HG02763 (cell line): ENCODE measurements at regions not wholly inside any gene's neighbourhood (a gene's known extent, or its start where the extent isn't known, plus 50 kb on each side); places are given as distances from the start of the nearest gene placed in this dataset.
"Not testable (repeated sequence)": the region's sequence is repeated elsewhere in the genome, so short reads cannot be mapped to it uniquely, and the experiment has no call there.

Experiments used
- ATAC-seq: cut with Tn5 transposase; IDR thresholded peaks from one replicate; pipeline ENCODE4 v1.9.1; 2021; ENCODE audit warnings: mild to moderate bottlenecking, moderate library complexity; ENCODE audit not compliant: unreplicated experiment

DNA sequence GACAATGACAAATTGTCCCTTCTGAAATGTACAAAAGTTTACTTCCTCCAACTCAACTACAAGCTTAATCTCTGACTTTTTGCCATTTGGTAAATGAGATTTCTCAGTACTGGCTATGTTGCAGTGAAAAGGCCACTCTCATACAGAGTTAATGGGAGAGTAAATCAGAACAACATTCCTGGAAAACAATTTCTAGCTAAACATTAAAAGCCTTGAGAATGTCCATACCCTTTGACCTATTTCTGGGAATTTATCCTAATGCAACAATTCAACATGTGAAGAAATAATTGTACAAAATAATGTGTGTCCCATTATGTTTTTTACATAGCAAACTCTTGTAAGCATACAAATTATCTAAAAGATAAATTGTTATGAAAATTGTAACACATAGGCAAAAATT is 56.3 kb upstream of the SPEF2 start:
- ATAC-seq, result no peak

DNA sequence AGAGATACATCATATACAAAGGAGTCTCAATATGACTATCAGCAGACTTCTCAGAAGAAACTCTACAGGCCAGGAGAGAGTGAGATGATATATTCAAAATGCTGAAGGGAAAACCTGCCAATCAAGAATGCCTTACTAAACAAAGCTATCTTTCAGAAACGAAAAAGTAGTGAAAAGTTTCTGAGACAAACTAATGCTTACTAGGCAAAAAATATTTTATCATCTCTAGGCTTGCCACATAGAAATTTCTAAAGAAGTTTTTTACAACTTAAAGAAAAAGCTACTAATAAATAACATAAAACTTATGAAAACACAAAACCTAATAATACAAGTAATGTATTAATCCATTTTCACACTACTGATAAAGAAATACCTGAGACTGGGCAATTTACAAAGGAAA is 59.9 kb upstream of the SPEF2 start:
- no peak for ATAC-seq

DNA sequence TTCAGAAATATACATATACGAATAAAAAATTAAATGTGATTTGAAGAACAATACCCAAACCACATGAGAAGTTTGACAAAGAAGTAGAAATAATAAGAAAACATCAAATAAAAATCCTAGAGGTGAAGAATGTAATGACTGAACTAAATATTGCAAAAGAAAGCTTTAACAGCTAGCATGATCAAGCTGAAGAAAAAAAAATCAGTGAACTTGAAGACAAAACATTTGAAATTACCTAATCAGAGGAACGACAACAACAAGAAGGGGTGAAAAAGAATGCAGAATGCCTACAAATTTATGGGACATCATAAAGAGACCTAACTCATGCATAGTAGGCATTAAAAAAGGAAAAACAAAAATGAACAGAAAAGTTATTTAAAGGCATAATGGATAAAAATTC is 60.5 kb upstream of the SPEF2 start:
- ATAC-seq, result no peak

GRCh38 chr5:35554016-35554415 is 63.6 kb upstream of the SPEF2 start:
- no peak for ATAC-seq

DNA sequence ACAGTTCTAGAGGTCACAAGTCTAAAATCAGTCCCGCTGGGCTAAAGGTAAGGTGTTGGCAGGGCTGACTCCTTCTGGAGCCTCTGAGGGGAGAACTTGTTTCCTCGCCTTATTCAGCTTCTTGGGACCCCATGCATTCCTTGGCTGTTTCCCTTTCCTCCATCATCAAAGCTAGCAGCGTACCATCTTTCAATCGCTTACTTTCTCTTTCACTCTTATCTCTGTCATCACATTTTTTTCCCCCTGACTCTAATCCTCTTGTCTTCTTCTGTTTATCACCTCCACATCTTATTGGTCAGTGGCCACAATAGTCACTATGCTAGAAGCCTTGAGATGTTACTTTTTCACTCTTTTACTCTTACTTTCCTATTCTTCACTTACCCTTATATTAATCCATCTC is 72.5 kb upstream of the SPEF2 start:
- ATAC-seq, result no peak

GRCh38 chr5:35543408-35543807 is 74.3 kb upstream of the SPEF2 start:
- ATAC-seq, result no peak

DNA sequence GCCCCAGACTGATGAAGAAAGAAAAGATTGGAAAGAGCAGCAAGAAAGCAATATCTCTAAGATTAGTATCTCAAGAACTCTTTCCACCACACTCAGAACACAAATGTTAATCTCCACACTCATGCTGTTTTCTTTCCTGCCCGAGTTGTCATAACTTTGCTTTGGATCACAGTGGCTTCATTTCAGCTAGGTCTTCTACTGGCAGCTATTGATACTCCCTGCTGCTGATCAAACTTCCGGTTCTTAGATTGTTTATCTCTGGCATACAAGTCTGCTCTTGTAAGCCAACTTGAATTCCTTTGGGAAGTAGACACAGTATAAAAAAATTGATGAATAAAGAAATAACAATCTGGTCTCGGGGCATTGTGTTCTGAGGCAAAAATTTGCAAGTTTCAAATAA is 77.7 kb upstream of the SPEF2 start:
- no peak for ATAC-seq

- no peak for ATAC-seq
Measured at GRCh38 chr5:35538198-35538931, 79.3 kb upstream of the SPEF2 start.

GRCh38 chr5:35533156-35533555 is 84.5 kb upstream of the SPEF2 start:
- ATAC-seq, result no peak

DNA sequence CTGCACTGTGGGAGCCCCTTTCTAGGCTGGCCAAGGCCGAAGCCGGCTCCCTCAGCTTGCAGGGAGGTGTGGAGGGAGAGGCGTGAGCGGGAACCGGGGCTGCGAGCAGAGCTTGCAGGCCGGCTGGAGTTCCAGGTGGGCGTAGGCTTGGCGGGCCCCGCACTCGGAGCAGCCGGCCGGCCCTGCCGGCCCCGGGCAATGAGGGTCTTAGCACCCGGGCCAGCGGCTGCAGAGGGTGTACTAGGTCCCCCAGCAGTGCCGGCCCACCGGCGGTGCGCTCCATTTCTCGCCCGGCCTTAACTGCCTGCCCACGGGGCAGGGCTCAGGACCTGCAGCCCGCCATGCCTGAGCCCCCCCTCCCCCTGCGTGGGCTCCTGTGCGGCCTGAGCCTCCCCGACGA is 86.1 kb upstream of the SPEF2 start:
- not testable (repeated sequence) for ATAC-seq

DNA sequence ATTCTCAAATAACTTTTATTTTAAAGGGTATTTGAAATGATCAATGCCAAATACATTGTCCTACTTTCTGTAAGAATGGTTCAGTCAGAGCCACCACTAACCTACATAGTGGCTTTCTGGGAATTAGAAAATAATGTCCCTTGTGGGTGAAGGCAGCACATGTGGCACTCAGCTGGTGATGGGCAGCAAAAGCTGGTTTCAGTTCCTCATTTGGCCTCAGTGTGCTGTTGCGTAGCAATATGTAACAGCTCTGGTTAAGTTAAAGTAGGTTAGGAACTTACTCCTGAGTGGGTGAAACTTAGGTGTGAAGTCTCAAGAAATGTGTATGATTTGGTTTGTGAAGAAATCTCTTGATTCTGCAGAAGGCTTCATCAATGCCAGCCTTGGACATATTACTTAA is 99.6 kb upstream of the SPEF2 start:
- ATAC-seq, result peak; percentile 98

DNA sequence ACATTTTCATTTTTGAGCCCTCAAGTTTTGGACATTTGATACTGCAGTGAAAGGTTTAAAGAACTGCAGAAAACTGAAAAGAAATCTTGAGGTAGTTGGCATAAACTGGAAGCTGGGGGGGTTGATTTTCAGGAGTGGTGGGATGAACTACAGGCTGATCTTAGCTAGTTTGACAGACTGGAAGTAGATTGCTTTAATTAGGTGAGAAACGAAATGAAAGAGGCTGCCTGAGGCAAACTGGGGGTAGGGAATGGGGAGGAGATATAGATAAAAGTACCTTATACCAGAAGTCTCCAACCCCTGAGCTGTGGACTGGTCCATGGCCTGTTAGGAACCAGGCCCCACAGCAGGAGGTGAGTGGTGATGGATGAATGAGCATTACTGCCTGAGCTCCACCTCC is 101.4 kb upstream of the SPEF2 start:
- no peak for ATAC-seq

DNA sequence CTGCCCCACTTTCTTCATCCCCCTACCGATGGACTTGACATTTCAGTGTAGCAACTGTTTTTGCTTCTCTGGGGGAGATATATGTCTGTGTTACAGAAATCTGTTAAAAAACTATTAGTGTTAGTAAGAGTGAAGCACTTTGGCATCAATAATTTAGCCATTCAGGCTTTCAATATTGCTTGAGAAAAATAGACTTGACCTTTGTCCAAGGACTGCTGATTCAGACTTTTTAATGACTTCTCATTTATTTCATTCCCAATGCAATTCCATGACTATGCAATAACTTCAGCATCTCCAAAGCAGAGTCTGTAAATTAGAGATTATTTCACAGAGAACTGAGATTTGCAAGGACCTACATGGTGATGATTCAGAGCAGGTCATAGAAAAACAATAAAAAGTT is 104.1 kb upstream of the SPEF2 start:
- ATAC-seq, result no peak

DNA sequence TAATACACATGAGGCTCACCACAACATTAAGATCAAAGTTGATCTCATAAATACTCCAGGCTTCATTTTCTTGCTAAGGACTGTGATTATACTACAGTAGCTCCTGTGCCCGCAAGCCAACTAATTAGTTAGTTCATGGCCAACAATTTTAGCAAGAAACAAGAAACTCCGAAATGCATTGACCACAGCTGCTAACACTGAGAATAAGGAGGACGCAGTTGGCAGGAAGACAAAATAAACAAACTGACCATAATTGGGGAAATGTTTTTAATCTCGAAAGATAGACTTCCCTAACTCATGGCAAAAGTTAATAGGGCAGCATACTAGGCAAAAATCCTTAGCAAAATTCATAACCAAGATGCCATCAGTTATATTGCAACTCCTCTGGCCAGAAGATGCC is 115.5 kb upstream of the SPEF2 start:
- ATAC-seq, result no peak

DNA sequence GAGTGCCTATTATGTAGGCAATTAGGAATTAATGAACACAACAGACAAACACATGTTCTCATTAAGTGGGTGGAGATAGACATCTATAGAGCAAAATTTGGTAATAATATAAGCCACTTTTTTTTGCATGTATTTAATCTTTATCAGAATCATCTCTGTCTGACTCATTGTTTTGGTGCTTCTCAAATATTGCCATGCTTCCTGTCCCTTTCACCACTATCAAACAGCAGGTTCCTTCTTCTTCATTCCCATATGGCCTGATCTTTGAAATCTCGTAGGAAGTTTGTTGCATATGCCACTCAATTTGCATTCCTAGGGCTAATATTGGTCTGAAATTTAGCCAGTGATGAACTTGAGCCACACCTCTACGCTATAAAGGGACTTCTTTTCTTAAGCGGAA is 128.9 kb upstream of the SPEF2 start:
- no peak for ATAC-seq

DNA sequence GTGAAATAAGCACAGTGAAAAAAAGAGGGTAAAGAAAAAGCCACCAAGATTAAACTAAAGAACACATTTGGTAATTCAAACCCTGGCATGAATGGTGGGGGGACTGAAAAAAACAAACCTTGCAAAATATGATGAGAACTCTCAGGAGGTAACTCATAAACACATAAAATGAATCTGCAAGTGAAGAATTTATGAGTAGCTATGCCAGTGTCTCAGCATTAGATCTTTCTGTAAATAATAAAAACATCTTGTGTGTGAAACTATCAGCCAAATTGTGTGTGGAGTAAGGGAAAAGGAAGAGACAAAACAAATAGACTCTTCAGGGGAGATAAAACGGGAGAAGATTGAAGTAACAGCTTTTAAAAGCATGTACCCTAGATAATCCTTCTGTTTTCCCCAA is 129.6 kb upstream of the SPEF2 start:
- no peak for ATAC-seq

DNA sequence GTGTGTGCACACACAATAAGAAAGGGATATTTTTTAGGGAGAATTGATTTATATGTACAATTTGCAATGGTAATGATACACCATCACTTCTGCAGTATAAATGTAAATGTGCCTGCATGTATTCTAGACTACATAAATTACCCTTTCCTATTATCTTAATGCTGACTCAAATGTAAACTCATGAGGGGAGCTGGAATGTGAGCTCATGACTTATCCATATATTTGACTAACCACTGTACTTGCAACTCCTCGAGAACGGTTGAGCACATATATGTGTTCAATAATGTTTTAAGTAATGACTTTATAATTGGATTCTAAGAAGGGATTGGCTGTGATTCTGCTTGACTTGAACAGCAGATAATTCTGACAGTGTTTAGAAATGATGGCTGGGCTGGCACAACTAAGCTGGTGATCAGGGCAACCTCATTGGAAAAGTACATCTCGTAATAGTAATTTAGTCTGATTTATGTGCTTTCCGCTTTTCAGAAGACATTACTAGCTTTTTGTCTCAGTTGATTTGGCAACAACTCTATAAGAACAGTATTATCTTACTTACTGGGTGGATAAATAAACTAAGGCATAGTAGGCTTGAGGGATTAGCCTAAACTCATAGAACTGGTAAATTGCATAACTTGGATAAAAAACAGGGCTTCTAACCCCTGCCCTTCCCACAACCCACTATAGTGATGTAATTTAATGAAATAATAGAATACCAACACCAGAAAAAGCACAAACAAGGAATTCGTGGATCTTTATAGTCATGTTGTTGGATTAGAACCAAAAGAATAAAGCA is 130.2 kb upstream of the SPEF2 start:
- ATAC-seq, result no peak

DNA sequence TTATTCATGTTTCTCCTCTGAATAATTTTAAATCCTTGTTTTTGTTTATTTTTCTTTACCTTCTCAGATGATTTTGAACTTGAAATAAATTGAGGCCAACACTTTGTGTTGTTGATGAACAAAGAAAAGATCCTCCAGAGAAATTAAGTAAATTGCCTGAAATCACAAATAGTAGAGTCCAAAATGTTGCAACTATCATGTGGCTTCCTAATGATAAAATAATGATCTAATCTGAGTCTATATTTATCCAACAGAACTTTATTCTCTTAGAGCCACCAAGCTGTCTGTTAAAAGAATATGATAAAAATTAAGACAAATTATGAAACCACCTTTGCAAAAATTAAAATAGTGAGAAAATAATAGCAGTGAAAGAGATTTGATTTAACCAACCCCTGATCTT is 132.2 kb upstream of the SPEF2 start:
- ATAC-seq, result no peak

DNA sequence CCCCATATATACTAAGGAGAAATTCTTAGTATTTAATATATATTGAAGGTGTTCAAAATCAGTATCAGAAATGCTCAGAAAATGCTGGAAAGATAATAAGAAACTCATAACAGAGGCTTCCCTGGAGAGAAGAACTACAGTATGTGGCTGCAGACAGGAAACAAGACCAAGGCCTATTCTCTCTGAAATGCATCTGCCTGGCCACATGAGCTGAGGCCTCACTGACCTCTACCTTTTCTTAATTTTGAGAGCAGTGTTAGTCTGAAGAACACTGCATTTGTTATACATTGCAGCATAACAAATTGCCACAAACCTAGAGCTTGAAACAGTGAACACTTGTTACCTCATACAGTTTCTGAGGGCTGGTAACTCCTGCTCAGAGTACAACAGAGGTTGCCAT is 133.4 kb upstream of the SPEF2 start:
- ATAC-seq, result no peak

DNA sequence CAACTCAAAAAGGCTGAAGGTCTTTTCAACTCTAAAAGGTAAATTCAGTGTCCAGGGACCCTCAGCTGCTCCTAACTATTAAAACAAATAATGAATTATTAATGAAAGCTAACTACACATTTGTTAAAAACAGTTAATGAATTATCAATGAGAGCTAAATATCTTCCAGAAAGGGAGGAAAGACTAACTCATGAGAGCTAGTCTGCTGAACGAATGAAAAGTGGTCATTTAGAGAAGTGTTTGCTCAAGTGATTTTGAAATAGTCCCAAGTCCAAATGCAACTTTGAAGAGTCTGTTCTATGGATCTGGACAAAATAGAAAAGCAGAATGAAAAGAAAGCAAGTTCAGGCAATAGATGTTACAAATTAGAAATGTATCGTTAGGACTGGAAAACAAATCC is 133.9 kb upstream of the SPEF2 start:
- no peak for ATAC-seq

GRCh38 chr5:35483191-35483590 is 134.5 kb upstream of the SPEF2 start:
- ATAC-seq, result no peak

DNA sequence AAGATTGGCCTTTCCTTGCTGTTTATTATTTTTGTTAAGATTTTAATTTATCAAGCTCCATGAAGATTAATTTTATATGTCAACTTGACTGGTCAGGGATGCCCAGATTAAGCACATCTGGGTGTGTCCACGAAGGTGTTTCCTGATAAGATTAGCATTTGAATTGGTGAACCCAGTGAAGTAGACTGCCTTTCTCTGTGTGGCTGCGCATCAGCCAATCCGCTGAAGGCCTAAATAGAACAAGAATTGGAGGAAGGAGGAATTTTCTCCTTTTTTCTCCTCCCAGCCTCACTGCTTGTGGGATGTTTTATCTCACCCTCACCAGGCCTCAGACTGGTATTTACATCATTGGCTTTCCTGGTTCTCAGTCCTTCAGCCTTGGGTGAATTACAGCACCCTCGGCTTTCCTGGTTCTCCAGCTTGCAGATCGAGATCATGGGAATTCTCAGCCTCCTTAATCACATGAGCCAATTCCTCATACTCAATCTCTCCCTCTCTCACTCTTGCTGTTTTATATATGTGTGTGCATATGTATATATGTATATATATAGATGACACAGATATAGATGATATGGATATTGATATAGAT is 135.4 kb upstream of the SPEF2 start:
- ATAC-seq, result no peak
